RKO (cell line): ENCODE measurements at regions not wholly inside any gene's neighbourhood (a gene's known extent, or its start where the extent isn't known, plus 50 kb on each side); places are given as distances from the start of the nearest gene placed in this dataset.
A peak's percentile ranks its signal among the peaks of the same experiment; 100 is the strongest.

ENCODE experiments used
- DNase-seq: peaks from one replicate; pipeline ENCODE4 v3.0.0-alpha.2; 2016; ENCODE audit warnings: low spot score

GRCh38 chr7:41224063-41224763 lies 478.7 kb downstream of the INHBA start:
- DNase-seq = no peak

GRCh38 chr7:41222746-41223145 lies 480.1 kb downstream of the INHBA start:
- no peak for DNase-seq

GRCh38 chr7:41220266-41220665 lies 482.6 kb downstream of the INHBA start:
- no peak for DNase-seq

GRCh38 chr7:41219276-41219675 lies 483.6 kb downstream of the INHBA start:
- DNase-seq = no peak

GRCh38 chr7:41217306-41217705 lies 485.6 kb downstream of the INHBA start:
- DNase-seq = no peak

GRCh38 chr7:41207141-41207540 lies 495.7 kb downstream of the INHBA start:
- DNase-seq = no peak

- no peak for DNase-seq
Observed at GRCh38 chr7:41206267-41206666, 496.6 kb downstream of the INHBA start.

- no peak for DNase-seq
Observed at GRCh38 chr7:41205600-41205999, 497.3 kb downstream of the INHBA start.

GRCh38 chr7:41203542-41203941 lies 499.3 kb downstream of the INHBA start:
- DNase-seq = no peak

GRCh38 chr7:41201021-41201420 lies 501.9 kb downstream of the INHBA start:
- DNase-seq = no peak

GRCh38 chr7:41199136-41199535 lies 503.8 kb downstream of the INHBA start:
- no peak for DNase-seq

- DNase-seq = no peak
Observed at GRCh38 chr7:41198502-41198901, 504.4 kb downstream of the INHBA start.

- DNase-seq = no peak
Observed at GRCh38 chr7:41197769-41198168, 505.1 kb downstream of the INHBA start.

GRCh38 chr7:41193738-41194282 lies 509.1 kb downstream of the INHBA start:
- DNase-seq = no peak

- no peak for DNase-seq
Observed at GRCh38 chr7:41190581-41190980, 512.3 kb downstream of the INHBA start.

GRCh38 chr7:41189866-41190265 lies 513.0 kb downstream of the INHBA start:
- DNase-seq = peak; percentile 80

GRCh38 chr7:41188163-41189130 lies 514.4 kb downstream of the INHBA start:
- DNase-seq = no peak

GRCh38 chr7:41187322-41187721 lies 515.6 kb downstream of the INHBA start:
- no peak for DNase-seq

- no peak for DNase-seq
Observed at GRCh38 chr7:41185851-41186250, 517.0 kb downstream of the INHBA start.

GRCh38 chr7:41183741-41184140 lies 519.1 kb downstream of the INHBA start:
- DNase-seq = no peak

GRCh38 chr7:41182782-41183181 lies 520.1 kb downstream of the INHBA start:
- no peak for DNase-seq

- no peak for DNase-seq
Observed at GRCh38 chr7:41175435-41175834, 527.5 kb downstream of the INHBA start.

- DNase-seq = no peak
Observed at GRCh38 chr7:41174521-41174920, 528.4 kb downstream of the INHBA start.
